Keratinocyte (primary cell): ENCODE measurements at regions not wholly inside any gene's neighbourhood (a gene's known extent, or its start where the extent isn't known, plus 50 kb on each side); places are given as distances from the start of the nearest gene placed in this dataset.

ENCODE experiments used
- DNase-seq: peaks from one replicate; pipeline ENCODE4 v3.0.0-alpha.2; 2011; ENCODE audit warnings: low read depth, missing footprints, low spot score
- FAIRE-seq: peaks from 2 replicates; lab custom pipeline; 2011; peaks lifted over from hg19 to GRCh38; lab: Jason Lieb, UNC
- H2AFZ ChIP-seq: 2 replicates; pipeline ENCODE4 v1.6.0; 2012; ENCODE audit warnings: low read length, control low read depth, inconsistent platforms; ENCODE audit not compliant: control insufficient read depth
- H3K27ac ChIP-seq: 2 replicates; pipeline ENCODE4 v1.5.1; 2011; ENCODE audit warnings: low read length; ENCODE audit not compliant: control insufficient read depth, insufficient read depth
- H3K27me3 ChIP-seq: 3 replicates; pipeline ENCODE4 v1.6.0; 2011; ENCODE audit warnings: low read length; ENCODE audit not compliant: control insufficient read depth, insufficient read depth; ENCODE audit errors: extremely low read depth
- H3K36me3 ChIP-seq, 2 experiments: 2 replicates in 1 of 2; 3 replicates in 1 of 2; pipeline ENCODE4 v1.5.1; 2011; ENCODE audit warnings: low read length in 2 of 2, mild to moderate bottlenecking in 1 of 2; ENCODE audit not compliant: control insufficient read depth in 2 of 2, insufficient read depth in 2 of 2; ENCODE audit errors: extremely low read depth in 1 of 2
- H3K4me1 ChIP-seq: 3 replicates; pipeline ENCODE4 v1.5.1; 2011; ENCODE audit warnings: low read length; ENCODE audit not compliant: control insufficient read depth, insufficient read depth; ENCODE audit errors: extremely low read depth
- H3K4me2 ChIP-seq: 3 replicates; pipeline ENCODE4 v1.6.0; 2011; ENCODE audit warnings: low read depth, low read length; ENCODE audit not compliant: control insufficient read depth, insufficient read depth; ENCODE audit errors: extremely low read depth
- H3K4me3 ChIP-seq, 3 experiments: fragments of 200-600 bp in 1 of 3; sonication (generic) in 1 of 3; 2 replicates in 2 of 3; 3 replicates in 1 of 3; pipeline ENCODE4 v1.5.1; 2011 to 2016; ENCODE audit warnings: low read length in 3 of 3, mild to moderate bottlenecking in 3 of 3, control low read depth in 2 of 3, inconsistent platforms in 1 of 3, low read depth in 1 of 3, mixed read lengths in 1 of 3, mixed run types in 1 of 3, moderate library complexity in 1 of 3; ENCODE audit not compliant: control insufficient read depth in 2 of 3, insufficient read depth in 2 of 3; ENCODE audit errors: extremely low read depth in 1 of 3
- H3K79me2 ChIP-seq: 2 replicates; pipeline ENCODE4 v1.6.0; 2012; ENCODE audit warnings: low read length; ENCODE audit not compliant: control insufficient read depth, insufficient read depth
- H3K9ac ChIP-seq: 3 replicates; pipeline ENCODE4 v1.6.0; 2011; ENCODE audit warnings: low read length; ENCODE audit not compliant: control insufficient read depth, insufficient read depth; ENCODE audit errors: extremely low read depth
- H3K9me1 ChIP-seq: 3 replicates; pipeline ENCODE4 v1.6.0; 2011; ENCODE audit warnings: low read length; ENCODE audit not compliant: control insufficient read depth, insufficient read depth; ENCODE audit errors: extremely low read depth
- H3K9me3 ChIP-seq: 2 replicates; pipeline ENCODE4 v1.5.1; 2012; ENCODE audit warnings: low read depth, low read length; ENCODE audit not compliant: control insufficient read depth
- H4K20me1 ChIP-seq: 3 replicates; pipeline ENCODE4 v1.6.0; 2011; ENCODE audit warnings: low read length; ENCODE audit not compliant: control insufficient read depth, insufficient read depth; ENCODE audit errors: extremely low read depth
- EZH2 ChIP-seq: IDR thresholded peaks from one replicate; pipeline ENCODE4 v1.6.1; 2012; ENCODE audit warnings: inconsistent platforms, mild to moderate bottlenecking, low read length, moderate library complexity
- dilution Hi-C: fragments of 300-500 bp; cut with MboI; formaldehyde crosslinking; loops from one replicate; pipeline ENCODE4 v1.7.0; 2020; ENCODE audit warnings: low sequenced_read_pairs; ENCODE audit not compliant: extremely low pct_ligation_motif_present
- TF ChIP-seq, protein P1 (sequence below), 3 experiments: IDR thresholded peaks in 1 of 3; conservative IDR thresholded peaks in 1 of 3; optimal IDR thresholded peaks in 1 of 3; 2 replicates in 2 of 3; 3 replicates in 1 of 3; pipeline versions ENCODE3 to v1.5.1; 2011; ENCODE audit warnings: low read length in 3 of 3, mild to moderate bottlenecking in 3 of 3, moderate library complexity in 2 of 3, control low read depth in 1 of 3, inconsistent platforms in 1 of 3; ENCODE audit not compliant: insufficient read depth in 2 of 3; ENCODE audit errors: extremely low read depth in 1 of 3

DNA sequence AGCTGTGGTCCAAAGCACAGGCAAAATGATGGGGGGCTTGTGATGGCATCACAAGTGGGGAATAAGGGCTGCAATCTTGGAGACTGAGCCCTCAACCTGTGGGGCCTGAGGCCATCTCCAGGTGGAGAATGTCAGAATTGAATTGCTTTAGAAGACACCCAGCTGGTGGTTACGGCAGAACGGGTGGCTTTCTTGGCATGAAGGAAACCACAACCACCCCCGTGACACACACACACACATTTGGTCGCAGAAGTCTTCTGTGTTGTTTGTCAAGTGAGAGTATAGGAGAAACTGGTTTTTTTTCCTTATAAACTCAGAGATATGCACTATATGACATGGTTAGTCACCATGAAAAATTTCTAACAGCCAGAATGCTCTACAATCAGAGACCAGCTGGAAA is 139.5 kb upstream of the CDH4 start:
- FAIRE-seq, result no peak
- Histone ChIP-seq H3K27ac (no peak overlapping the region), H3K4me1 (no peaks in the 10 kb centered on the region), H4K20me1 (no peaks in the 10 kb centered on the region), H2AFZ (no peak overlapping the region), H3K9me3 (no peaks in the 10 kb centered on the region), H3K27me3 (peaks cover 65% of the 10 kb centered on the region), H3K4me2 (no peak overlapping the region), H3K9ac (no peak overlapping the region), H3K79me2 (no peaks in the 10 kb centered on the region), H3K9me1 (no peaks in the 10 kb centered on the region), H3K4me3 (no peak overlapping the region), H3K36me3 (no peaks in the 10 kb centered on the region)
- no peak for DNase-seq
- TF ChIP-seq EZH2, result no peak
- TF ChIP-seq, protein P1, sequence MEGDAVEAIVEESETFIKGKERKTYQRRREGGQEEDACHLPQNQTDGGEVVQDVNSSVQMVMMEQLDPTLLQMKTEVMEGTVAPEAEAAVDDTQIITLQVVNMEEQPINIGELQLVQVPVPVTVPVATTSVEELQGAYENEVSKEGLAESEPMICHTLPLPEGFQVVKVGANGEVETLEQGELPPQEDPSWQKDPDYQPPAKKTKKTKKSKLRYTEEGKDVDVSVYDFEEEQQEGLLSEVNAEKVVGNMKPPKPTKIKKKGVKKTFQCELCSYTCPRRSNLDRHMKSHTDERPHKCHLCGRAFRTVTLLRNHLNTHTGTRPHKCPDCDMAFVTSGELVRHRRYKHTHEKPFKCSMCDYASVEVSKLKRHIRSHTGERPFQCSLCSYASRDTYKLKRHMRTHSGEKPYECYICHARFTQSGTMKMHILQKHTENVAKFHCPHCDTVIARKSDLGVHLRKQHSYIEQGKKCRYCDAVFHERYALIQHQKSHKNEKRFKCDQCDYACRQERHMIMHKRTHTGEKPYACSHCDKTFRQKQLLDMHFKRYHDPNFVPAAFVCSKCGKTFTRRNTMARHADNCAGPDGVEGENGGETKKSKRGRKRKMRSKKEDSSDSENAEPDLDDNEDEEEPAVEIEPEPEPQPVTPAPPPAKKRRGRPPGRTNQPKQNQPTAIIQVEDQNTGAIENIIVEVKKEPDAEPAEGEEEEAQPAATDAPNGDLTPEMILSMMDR (optimal IDR thresholded peaks at IDR 0.05 in 1 of 3, IDR thresholded peaks at IDR 0.05 in 1 of 3, conservative IDR thresholded peaks at IDR 0.05 in 1 of 3; ENCODE audit: extremely low read depth in 1 of 3, insufficient read depth in 2 of 3, low read length in 3 of 3), result no peak
- dilution Hi-C loops, result no loop called here

GRCh38 chr20:61113731-61114130 is 138.3 kb upstream of the CDH4 start:
- Histone ChIP-seq H4K20me1 (no peaks in the 10 kb centered on the region), H3K4me2 (no peak overlapping the region), H3K9me1 (no peaks in the 10 kb centered on the region), H3K36me3 (no peaks in the 10 kb centered on the region), H3K79me2 (no peaks in the 10 kb centered on the region), H3K9me3 (no peaks in the 10 kb centered on the region), H3K4me3 (no peak overlapping the region), H3K27ac (no peak overlapping the region), H3K27me3 (peaks cover 68% of the 10 kb centered on the region), H3K9ac (no peak overlapping the region), H2AFZ (no peak overlapping the region), H3K4me1 (no peaks in the 10 kb centered on the region)
- TF ChIP-seq, protein P1 (optimal IDR thresholded peaks at IDR 0.05 in 1 of 3, IDR thresholded peaks at IDR 0.05 in 1 of 3, conservative IDR thresholded peaks at IDR 0.05 in 1 of 3; ENCODE audit: extremely low read depth in 1 of 3, insufficient read depth in 2 of 3, low read length in 3 of 3), result no peak
- no peak for TF ChIP-seq EZH2
- dilution Hi-C loops, result no loop called here
- DNase-seq, result no peak
- FAIRE-seq, result no peak
